Panc1 (cell line): ENCODE measurements at regions not wholly inside any gene's neighbourhood (a gene's known extent, or its start where the extent isn't known, plus 50 kb on each side); places are given as distances from the start of the nearest gene placed in this dataset.

ENCODE experiments used
- ATAC-seq: fragments of 200-7000 bp; cut with Tn5 transposase; 2 replicates; pipeline ENCODE4 v1.9.1; 2020; ENCODE audit warnings: mild to moderate bottlenecking, moderate library complexity
- BruUV-seq: library from RNA; stranded (reverse); fragments of 400-500 nt; replicated peaks from 2 replicates; lab custom pipeline; 2021; lab: Mats Ljungman, UMichigan
- CTCF ChIA-PET: fragments of 300-600 bp; sonication (Branson Sonifier 250); formaldehyde crosslinking; loops from one replicate; lab custom pipeline; 2022; ENCODE audit warnings: antibody characterized with exemption; lab: Charles Lee
- POLR2A ChIA-PET: fragments of 300-600 bp; sonication (Branson Sonifier 250); formaldehyde crosslinking; loops from one replicate; lab custom pipeline; 2022; ENCODE audit warnings: antibody characterized with exemption; lab: Charles Lee
- DNase-seq: peaks from one replicate; pipeline ENCODE4 v3.0.0-alpha.2; 2010; ENCODE audit warnings: low read depth, low spot score
- H3K27ac ChIP-seq: 2 replicates; pipeline ENCODE4 v1.5.1; 2011; ENCODE audit warnings: mild to moderate bottlenecking, low read length, inconsistent platforms
- H3K27me3 ChIP-seq: fragments of 200-500 bp; sonication (Bioruptor generic); 2 replicates; pipeline ENCODE4 v1.6.0; 2014; ENCODE audit warnings: low read length, inconsistent platforms; ENCODE audit not compliant: control insufficient read depth, insufficient read depth
- H3K36me3 ChIP-seq: fragments of 200-500 bp; sonication (Bioruptor generic); 2 replicates; pipeline ENCODE4 v1.5.1; 2014; ENCODE audit warnings: inconsistent platforms, mild to moderate bottlenecking, low read length, moderate library complexity; ENCODE audit not compliant: control insufficient read depth, insufficient read depth
- H3K4me1 ChIP-seq: 2 replicates; pipeline ENCODE4 v1.5.1; 2011; ENCODE audit warnings: inconsistent platforms, mild to moderate bottlenecking, low read length, moderate library complexity; ENCODE audit not compliant: control insufficient read depth, insufficient read depth
- H3K4me3 ChIP-seq, 2 experiments: 2 replicates each; pipeline ENCODE4 v1.5.1; 2011 to 2012; ENCODE audit warnings: low read depth in 2 of 2, low read length in 2 of 2, mild to moderate bottlenecking in 2 of 2, inconsistent platforms in 1 of 2, moderate library complexity in 1 of 2
- H3K9me3 ChIP-seq: fragments of 200-500 bp; sonication (Bioruptor generic); 2 replicates; pipeline ENCODE4 v1.5.1; 2014; ENCODE audit warnings: low read depth, mild to moderate bottlenecking, inconsistent platforms, low read length, moderate library complexity; ENCODE audit not compliant: control insufficient read depth, insufficient read depth
- CTCF ChIP-seq: fragments of 450-650 bp; IDR thresholded peaks from 2 replicates; pipeline ENCODE4 v1.5.1; 2017; ENCODE audit warnings: mild to moderate bottlenecking
- POLR2AphosphoS5 ChIP-seq: IDR thresholded peaks from 2 replicates; pipeline ENCODE4 v1.6.1; 2012; ENCODE audit warnings: mild to moderate bottlenecking, low read depth, low read length, moderate library complexity
- SIN3A ChIP-seq: IDR thresholded peaks from 2 replicates; pipeline ENCODE4 v1.6.1; 2012; ENCODE audit warnings: low read depth, mild to moderate bottlenecking, low read length, moderate library complexity, borderline replicate concordance; ENCODE audit not compliant: insufficient read depth
- TCF7L2 ChIP-seq: IDR thresholded peaks from 2 replicates; pipeline ENCODE4 v1.6.1; 2011; ENCODE audit warnings: mild to moderate bottlenecking, low read depth, low read length, inconsistent platforms
- in situ Hi-C: cut with HindIII; loops from 2 replicates; pipeline ENCODE4 v1.10.0; 2016; ENCODE audit warnings: low sequenced_read_pairs, low pct_unique_long_range_greater_than_20kb
- intact Hi-C: fragments of 100-400 bp; cut with micrococcal nuclease; formaldehyde crosslinking; loops from one replicate; pipeline ENCODE4 v1.10.0; 2022; ENCODE audit not compliant: unreplicated experiment
- TF ChIP-seq, protein P1 (sequence below), 2 experiments: IDR thresholded peaks; 2 replicates each; pipeline ENCODE4 v1.6.1; 2011 to 2012; ENCODE audit warnings: low read depth in 2 of 2, control low read depth in 1 of 2, low read length in 1 of 2, mild to moderate bottlenecking in 1 of 2, moderate library complexity in 1 of 2; ENCODE audit not compliant: insufficient read depth in 1 of 2

DNA sequence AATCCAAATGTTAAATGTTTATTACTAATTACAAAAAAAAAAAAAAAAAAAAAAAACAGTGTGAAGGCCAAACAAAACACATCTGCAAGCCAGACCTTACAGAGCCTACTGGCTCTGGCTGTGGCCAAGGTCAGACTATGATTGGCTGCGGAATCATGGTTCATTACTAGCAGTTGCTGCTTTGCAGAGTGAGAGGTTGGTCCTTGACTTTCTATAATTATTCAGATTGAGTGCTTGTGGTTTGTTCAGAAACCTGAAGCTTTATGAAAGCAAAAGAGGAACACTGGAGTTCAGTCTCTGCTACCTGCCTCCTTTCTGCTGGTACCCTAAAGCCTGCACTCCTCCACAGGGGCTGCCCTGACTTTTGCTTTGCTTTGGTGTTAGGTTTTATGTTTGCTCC, 550.9 kb downstream of the BCL11B start:
- no peak overlapping the region for H3K4me3 ChIP-seq
- intact Hi-C loops (no loop called here), in situ Hi-C loops (no loop called here)
- CTCF ChIA-PET = no interaction called here
- H3K27me3 ChIP-seq = no peaks in the 10 kb centered on the region; the same call in 1 of the 2 replicates
- POLR2A ChIA-PET = no interaction called here
- H3K27ac ChIP-seq = no peak overlapping the region
- BruUV-seq = no TSS peak
- no peaks in the 10 kb centered on the region for H3K9me3 ChIP-seq
- TF ChIP-seq SIN3A = no peak
- TF ChIP-seq POLR2AphosphoS5 = no peak
- TF ChIP-seq TCF7L2 = no peak
- TF ChIP-seq CTCF = no peak
- TF ChIP-seq, protein P1, sequence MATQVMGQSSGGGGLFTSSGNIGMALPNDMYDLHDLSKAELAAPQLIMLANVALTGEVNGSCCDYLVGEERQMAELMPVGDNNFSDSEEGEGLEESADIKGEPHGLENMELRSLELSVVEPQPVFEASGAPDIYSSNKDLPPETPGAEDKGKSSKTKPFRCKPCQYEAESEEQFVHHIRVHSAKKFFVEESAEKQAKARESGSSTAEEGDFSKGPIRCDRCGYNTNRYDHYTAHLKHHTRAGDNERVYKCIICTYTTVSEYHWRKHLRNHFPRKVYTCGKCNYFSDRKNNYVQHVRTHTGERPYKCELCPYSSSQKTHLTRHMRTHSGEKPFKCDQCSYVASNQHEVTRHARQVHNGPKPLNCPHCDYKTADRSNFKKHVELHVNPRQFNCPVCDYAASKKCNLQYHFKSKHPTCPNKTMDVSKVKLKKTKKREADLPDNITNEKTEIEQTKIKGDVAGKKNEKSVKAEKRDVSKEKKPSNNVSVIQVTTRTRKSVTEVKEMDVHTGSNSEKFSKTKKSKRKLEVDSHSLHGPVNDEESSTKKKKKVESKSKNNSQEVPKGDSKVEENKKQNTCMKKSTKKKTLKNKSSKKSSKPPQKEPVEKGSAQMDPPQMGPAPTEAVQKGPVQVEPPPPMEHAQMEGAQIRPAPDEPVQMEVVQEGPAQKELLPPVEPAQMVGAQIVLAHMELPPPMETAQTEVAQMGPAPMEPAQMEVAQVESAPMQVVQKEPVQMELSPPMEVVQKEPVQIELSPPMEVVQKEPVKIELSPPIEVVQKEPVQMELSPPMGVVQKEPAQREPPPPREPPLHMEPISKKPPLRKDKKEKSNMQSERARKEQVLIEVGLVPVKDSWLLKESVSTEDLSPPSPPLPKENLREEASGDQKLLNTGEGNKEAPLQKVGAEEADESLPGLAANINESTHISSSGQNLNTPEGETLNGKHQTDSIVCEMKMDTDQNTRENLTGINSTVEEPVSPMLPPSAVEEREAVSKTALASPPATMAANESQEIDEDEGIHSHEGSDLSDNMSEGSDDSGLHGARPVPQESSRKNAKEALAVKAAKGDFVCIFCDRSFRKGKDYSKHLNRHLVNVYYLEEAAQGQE (IDR thresholded peaks at IDR 0.05; ENCODE audit: insufficient read depth in 1 of 2, low read depth in 2 of 2, low read length in 1 of 2) = no peak
- no peak for DNase-seq
- H3K4me1 ChIP-seq = no peaks in the 10 kb centered on the region
- ATAC-seq = no peak
- H3K36me3 ChIP-seq = no peaks in the 10 kb centered on the region

GRCh38 chr14:98724734-98725133, 547.3 kb downstream of the BCL11B start:
- TF ChIP-seq, protein P1 (IDR thresholded peaks at IDR 0.05; ENCODE audit: insufficient read depth in 1 of 2, low read depth in 2 of 2, low read length in 1 of 2) = no peak
- TF ChIP-seq CTCF (no peak), SIN3A (no peak), TCF7L2 (no peak), POLR2AphosphoS5 (no peak)
- H3K9me3 ChIP-seq = no peaks in the 10 kb centered on the region
- no peaks in the 10 kb centered on the region for H3K36me3 ChIP-seq
- no TSS peak for BruUV-seq
- CTCF ChIA-PET = no interaction called here
- intact Hi-C loops (no loop called here), in situ Hi-C loops (no loop called here)
- H3K27ac ChIP-seq = no peak overlapping the region
- H3K27me3 ChIP-seq = no peaks in the 10 kb centered on the region; the same call in 1 of the 2 replicates
- no peak for ATAC-seq
- POLR2A ChIA-PET = no interaction called here
- H3K4me3 ChIP-seq = no peak overlapping the region
- no peaks in the 10 kb centered on the region for H3K4me1 ChIP-seq
- no peak for DNase-seq
